Neutrophil (primary cell): ENCODE measurements at regions not wholly inside any gene's neighbourhood (a gene's known extent, or its start where the extent isn't known, plus 50 kb on each side); places are given as distances from the start of the nearest gene placed in this dataset.

Source experiments
- H3K27ac ChIP-seq: fragments of 200-600 bp; sonication (generic); 2 replicates; pipeline ENCODE4 v1.5.1; 2016; ENCODE audit warnings: mild to moderate bottlenecking, moderate library complexity
- H3K27me3 ChIP-seq: fragments of 200-600 bp; sonication (generic); 2 replicates; pipeline ENCODE4 v1.6.0; 2016; ENCODE audit warnings: mild to moderate bottlenecking
- H3K36me3 ChIP-seq: fragments of 200-600 bp; sonication (generic); 2 replicates; pipeline ENCODE4 v1.5.1; 2017
- H3K4me1 ChIP-seq, 2 experiments: fragments of 200-600 bp in 1 of 2; sonication (generic) in 1 of 2; 1 replicate in 1 of 2; 2 replicates in 1 of 2; pipeline versions ENCODE4 v1.5.1 to v1.6.1; 2013 to 2016; ENCODE audit warnings: low read depth in 1 of 2, low read length in 1 of 2, mild to moderate bottlenecking in 1 of 2, moderate library complexity in 1 of 2; ENCODE audit not compliant: control insufficient read depth in 1 of 2, insufficient read depth in 1 of 2
- H3K4me3 ChIP-seq, 2 experiments: fragments of 200-600 bp in 1 of 2; sonication (generic) in 1 of 2; 1 replicate in 1 of 2; 2 replicates in 1 of 2; pipeline ENCODE4 v1.5.1; 2013 to 2016; ENCODE audit warnings: low read depth in 1 of 2, low read length in 1 of 2, mild to moderate bottlenecking in 1 of 2, moderate library complexity in 1 of 2
- H3K9me3 ChIP-seq: fragments of 200-600 bp; sonication (generic); 2 replicates; pipeline ENCODE4 v1.5.1; 2016
- TF ChIP-seq, protein P1 (sequence below): fragments of 200-600 bp; sonication (generic); IDR thresholded peaks from 2 replicates; pipeline ENCODE4 v1.5.1; 2016; ENCODE audit warnings: antibody characterized with exemption

DNA sequence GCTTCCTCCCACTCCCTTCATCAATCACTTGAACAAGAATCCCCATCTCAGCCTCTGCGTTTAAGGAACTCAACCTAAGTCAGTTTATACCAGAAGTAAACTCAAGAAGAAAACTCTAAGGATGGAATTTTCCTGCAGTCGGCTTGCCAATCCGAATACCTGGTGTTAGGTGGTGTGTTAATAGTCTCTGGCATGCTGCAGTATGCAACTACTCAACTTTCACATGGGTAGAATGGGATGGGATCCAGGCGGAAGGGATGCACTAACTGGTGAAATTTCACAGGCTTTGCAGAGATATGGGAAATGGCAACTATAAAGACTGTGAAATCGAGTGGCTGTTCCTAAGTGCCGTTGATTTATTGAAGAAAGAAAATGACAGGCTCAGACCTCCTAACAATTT lies 560.6 kb downstream of the TLE1 start:
- Histone ChIP-seq H3K27ac (no peak overlapping the region), H3K4me1 (peaks cover 18% of the 10 kb centered on the region in 2 experiments), H3K36me3 (no peaks in the 10 kb centered on the region), H3K9me3 (no peaks in the 10 kb centered on the region), H3K27me3 (no peaks in the 10 kb centered on the region), H3K4me3 (no peak overlapping the region)
- TF ChIP-seq, protein P1, sequence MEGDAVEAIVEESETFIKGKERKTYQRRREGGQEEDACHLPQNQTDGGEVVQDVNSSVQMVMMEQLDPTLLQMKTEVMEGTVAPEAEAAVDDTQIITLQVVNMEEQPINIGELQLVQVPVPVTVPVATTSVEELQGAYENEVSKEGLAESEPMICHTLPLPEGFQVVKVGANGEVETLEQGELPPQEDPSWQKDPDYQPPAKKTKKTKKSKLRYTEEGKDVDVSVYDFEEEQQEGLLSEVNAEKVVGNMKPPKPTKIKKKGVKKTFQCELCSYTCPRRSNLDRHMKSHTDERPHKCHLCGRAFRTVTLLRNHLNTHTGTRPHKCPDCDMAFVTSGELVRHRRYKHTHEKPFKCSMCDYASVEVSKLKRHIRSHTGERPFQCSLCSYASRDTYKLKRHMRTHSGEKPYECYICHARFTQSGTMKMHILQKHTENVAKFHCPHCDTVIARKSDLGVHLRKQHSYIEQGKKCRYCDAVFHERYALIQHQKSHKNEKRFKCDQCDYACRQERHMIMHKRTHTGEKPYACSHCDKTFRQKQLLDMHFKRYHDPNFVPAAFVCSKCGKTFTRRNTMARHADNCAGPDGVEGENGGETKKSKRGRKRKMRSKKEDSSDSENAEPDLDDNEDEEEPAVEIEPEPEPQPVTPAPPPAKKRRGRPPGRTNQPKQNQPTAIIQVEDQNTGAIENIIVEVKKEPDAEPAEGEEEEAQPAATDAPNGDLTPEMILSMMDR, result no peak

DNA sequence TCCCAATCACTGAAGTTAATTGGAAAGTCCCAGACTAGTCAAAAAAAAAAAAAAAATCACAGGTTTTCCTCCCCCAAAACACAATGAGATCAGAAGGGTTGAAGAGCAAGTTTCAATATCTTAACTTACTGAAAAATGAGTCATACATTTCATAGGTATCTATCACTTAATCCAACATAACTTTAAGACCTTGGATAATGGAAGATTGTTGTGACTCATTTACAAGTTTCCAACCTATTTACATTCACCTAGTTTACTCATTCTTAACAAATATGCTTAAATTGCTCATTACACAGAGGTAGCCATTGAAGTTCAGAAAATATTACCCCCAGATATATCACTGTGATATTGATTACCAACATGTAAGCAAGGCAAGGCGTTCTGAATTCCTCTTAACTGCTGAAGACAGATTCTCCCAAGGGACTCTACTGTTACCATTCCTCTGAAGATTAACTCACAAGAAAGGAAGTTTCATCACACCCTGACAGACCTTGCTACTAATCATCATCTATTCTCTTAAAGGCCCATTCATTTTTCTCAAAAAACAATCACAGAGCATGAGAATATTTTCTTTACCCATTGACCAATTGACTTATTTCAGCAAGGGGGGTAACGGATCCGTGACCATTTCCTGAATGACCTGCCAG lies 563.8 kb downstream of the TLE1 start:
- Histone ChIP-seq H3K9me3 (no peaks in the 10 kb centered on the region), H3K27ac (no peak overlapping the region), H3K4me1 (peaks cover 9 to 11% of the 10 kb centered on the region in 2 experiments), H3K4me3 (no peak overlapping the region), H3K36me3 (no peaks in the 10 kb centered on the region), H3K27me3 (no peaks in the 10 kb centered on the region)
- TF ChIP-seq, protein P1, result no peak

DNA sequence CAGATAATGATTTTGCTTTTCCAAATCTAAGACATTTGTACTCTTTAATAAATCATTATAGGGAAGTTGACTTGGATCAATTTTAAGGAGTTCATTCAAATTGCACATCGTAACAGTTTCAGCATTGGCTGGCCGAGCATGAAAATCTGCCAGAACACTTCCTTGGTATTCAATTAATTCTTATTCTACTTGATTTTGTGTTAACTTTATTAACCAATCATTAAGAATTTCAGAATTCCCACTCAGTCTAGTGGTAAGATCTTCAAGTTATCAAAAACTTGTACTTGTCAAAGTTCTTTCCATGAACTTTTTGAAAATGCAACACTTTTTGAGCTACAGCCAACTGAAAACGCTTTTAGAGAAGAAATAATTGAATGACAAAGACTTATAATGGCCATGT lies 565.8 kb downstream of the TLE1 start:
- Histone ChIP-seq H3K36me3 (no peaks in the 10 kb centered on the region), H3K4me3 (no peak overlapping the region), H3K27me3 (no peaks in the 10 kb centered on the region), H3K9me3 (no peaks in the 10 kb centered on the region), H3K4me1 (peaks cover 12 to 14% of the 10 kb centered on the region in 2 experiments), H3K27ac (no peak overlapping the region)
- TF ChIP-seq, protein P1, result no peak

DNA sequence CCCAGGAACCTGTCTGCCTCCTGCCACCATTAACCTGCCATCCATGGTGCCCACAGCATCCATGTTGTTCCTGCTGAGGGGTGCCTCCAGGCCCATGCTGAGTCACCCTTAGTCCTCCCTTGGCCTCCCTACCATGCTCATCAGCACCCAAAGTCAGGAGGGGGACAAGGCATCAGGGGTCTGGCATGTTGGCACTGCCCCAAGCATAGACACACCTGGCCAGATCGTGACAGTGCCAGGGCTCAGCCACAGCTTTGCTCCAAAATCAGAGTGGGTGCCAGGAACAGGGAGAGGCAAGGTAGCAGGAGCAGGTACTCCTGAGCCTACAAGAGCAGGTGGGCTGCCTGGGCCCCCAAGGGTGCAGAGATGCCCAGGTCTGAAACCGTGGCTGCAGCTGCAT lies 566.6 kb downstream of the TLE1 start:
- TF ChIP-seq, protein P1, result no peak
- no peak overlapping the region for H3K27ac ChIP-seq
- no peaks in the 10 kb centered on the region for H3K27me3 ChIP-seq
- no peaks in the 10 kb centered on the region for H3K36me3 ChIP-seq
- H3K9me3 ChIP-seq, result no peaks in the 10 kb centered on the region
- H3K4me1 ChIP-seq, result peaks cover 16 to 20% of the 10 kb centered on the region in 2 experiments
- H3K4me3 ChIP-seq, result no peak overlapping the region

DNA sequence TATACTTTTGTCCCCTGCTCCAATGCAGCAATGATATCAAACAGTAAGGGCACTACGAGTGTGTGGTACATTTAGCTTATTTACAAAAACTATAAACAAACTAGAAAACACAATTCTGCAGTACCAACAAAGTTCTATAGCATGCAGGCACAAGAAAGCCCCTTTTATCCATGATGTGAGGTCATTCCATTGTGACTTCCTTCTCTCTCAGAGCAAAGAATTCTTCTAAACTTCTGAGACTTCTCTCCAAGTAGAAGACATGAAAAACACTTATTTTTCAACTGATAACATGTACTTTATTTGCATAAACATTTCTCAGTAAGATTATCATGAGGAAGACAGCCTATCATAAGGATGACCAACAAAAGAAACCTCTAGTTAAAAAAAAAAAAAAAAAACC lies 569.8 kb downstream of the TLE1 start:
- Histone ChIP-seq H3K9me3 (no peaks in the 10 kb centered on the region), H3K4me1 (peaks cover 10 to 12% of the 10 kb centered on the region in 2 experiments), H3K27ac (no peak overlapping the region), H3K27me3 (no peaks in the 10 kb centered on the region), H3K4me3 (no peak overlapping the region), H3K36me3 (no peaks in the 10 kb centered on the region)
- TF ChIP-seq, protein P1, result no peak
